GM21360 (cell line): ENCODE measurements at regions not wholly inside any gene's neighbourhood (a gene's known extent, or its start where the extent isn't known, plus 50 kb on each side); places are given as distances from the start of the nearest gene placed in this dataset.

Source experiments
- ATAC-seq: cut with Tn5 transposase; IDR thresholded peaks from one replicate; pipeline ENCODE4 v1.9.1; 2021; ENCODE audit warnings: mild to moderate bottlenecking, moderate library complexity; ENCODE audit not compliant: unreplicated experiment

GRCh38 chr15:45743426-45744235 lies 108.8 kb downstream of the SQOR start:
- no peak for ATAC-seq

- no peak for ATAC-seq
These were observed 109.4 kb downstream of the SQOR start for GRCh38 chr15:45744236-45744589.

- no peak for ATAC-seq
These were observed 112.6 kb downstream of the SQOR start for GRCh38 chr15:45747426-45747825.

GRCh38 chr15:45751629-45752028 lies 116.8 kb downstream of the SQOR start:
- ATAC-seq, result no peak

GRCh38 chr15:45759936-45760335 lies 125.1 kb downstream of the SQOR start:
- ATAC-seq, result no peak

GRCh38 chr15:45762726-45763125 lies 127.9 kb downstream of the SQOR start:
- no peak for ATAC-seq

- no peak for ATAC-seq
These were observed 128.5 kb downstream of the SQOR start for GRCh38 chr15:45763170-45763869.

- ATAC-seq, result no peak
These were observed 138.3 kb downstream of the SQOR start for GRCh38 chr15:45773149-45773548.

- ATAC-seq, result no peak
These were observed 141.9 kb downstream of the SQOR start for GRCh38 chr15:45776772-45777171.

GRCh38 chr15:45777781-45778180 lies 143.0 kb downstream of the SQOR start:
- ATAC-seq, result no peak

- ATAC-seq, result no peak
These were observed 145.5 kb downstream of the SQOR start for GRCh38 chr15:45780352-45780751.

- no peak for ATAC-seq
These were observed 149.8 kb downstream of the SQOR start for GRCh38 chr15:45784656-45785055.

- ATAC-seq, result no peak
These were observed 151.1 kb downstream of the SQOR start for GRCh38 chr15:45785897-45786296.

- ATAC-seq, result peak; percentile 67
These were observed 155.6 kb downstream of the SQOR start for GRCh38 chr15:45790325-45790943.

- ATAC-seq, result no peak
These were observed 159.5 kb downstream of the SQOR start for GRCh38 chr15:45794304-45794703.

GRCh38 chr15:45794712-45795439 lies 160.0 kb downstream of the SQOR start:
- ATAC-seq, result no peak

- ATAC-seq, result no peak
These were observed 160.7 kb downstream of the SQOR start for GRCh38 chr15:45795440-45796069.

GRCh38 chr15:45796433-45796832 lies 161.6 kb downstream of the SQOR start:
- no peak for ATAC-seq

GRCh38 chr15:45799508-45799907 lies 164.7 kb downstream of the SQOR start:
- ATAC-seq, result peak; percentile 73

GRCh38 chr15:45801543-45801942 lies 166.7 kb downstream of the SQOR start:
- no peak for ATAC-seq

GRCh38 chr15:45802140-45802539 lies 167.3 kb downstream of the SQOR start:
- ATAC-seq, result no peak
